ENCODE measurements at regions not wholly inside any gene's neighbourhood (a gene's known extent, or its start where the extent isn't known, plus 50 kb on each side); places are given as distances from the start of the nearest gene placed in this dataset.
"Not testable (repeated sequence)": the region's sequence is repeated elsewhere in the genome, so short reads cannot be mapped to it uniquely, and the experiment has no call there.

DNA sequence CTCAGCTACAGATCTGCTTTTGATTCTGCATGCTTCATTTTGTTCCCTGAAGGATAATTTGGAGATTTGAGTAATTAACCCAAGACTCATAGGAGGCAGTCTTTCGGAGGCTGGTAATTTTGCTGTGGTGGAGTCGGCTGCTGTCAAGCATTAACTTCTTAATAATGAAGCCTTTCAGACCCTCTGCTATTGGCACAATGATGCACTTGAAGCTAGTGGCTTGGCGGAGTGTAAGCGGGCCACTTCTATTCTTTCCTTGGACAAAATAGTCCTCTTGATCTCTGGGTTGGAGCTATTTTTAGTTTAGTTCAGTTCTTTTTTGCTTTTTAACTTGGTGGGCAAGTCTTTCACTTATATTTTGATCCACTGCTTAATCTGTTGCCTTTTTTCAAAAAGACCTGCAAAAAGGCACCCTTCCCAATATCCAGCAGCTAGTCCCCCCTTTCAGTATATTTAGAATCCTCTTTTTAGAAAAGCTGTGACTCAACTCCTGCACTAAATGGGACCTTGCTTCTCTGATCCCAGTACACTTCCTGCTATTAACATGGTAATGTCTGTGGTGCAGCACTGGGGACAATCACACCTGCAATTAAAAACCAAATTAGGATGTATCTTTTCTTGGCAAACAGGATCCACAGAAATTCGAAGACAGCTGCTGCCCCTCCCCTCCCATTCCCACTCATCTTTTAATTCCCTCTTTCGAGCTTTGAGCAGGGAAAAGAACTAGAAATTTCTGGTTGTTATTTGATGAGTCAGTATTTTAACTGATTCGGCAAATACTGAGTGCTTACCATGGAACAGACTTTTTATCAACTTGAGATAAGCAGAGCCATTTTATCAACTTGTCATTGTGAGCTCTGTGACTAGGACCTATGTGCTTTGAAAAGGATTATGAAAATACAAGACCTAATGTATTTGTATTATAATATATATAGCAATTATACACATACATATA, 169.4 kb upstream of the ANKRD55 start:
- no peak overlapping the region for H3K27ac ChIP-seq
- H3K27me3 ChIP-seq: no peaks in the 10 kb centered on the region
- intact Hi-C loops (cut with DNase I; ENCODE audit: low total_unique reads): no loop called here
- H3K4me1 ChIP-seq: no peaks in the 10 kb centered on the region
- no peak for TF ChIP-seq POLR2A (IDR thresholded peaks at IDR 0.05)
- TF ChIP-seq CTCF (IDR thresholded peaks at IDR 0.05): no peak
- H3K36me3 ChIP-seq: no peaks in the 10 kb centered on the region
- no peak overlapping the region for H3K4me3 ChIP-seq
- H3K9me3 ChIP-seq: no peaks in the 10 kb centered on the region
- DNase-seq: no peak

DNA sequence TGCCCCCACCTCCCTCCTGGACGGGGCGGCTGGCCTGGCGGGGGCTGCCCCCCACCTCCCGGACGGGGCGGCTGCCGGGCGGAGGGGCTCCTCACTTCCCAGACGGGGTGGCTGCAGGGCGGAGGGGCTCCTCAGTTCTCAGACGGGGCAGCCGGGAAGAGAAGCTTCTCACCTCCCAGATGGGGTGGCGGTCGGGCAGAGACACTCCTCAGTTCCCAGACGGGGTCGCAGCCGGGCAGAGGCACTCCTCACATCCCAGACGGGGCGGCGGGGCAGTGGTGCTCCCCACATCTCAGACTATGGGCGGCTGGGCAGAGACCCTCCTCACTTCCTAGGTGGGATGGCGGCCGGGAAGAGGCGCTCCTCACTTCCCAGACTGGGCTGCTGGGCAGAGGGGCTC, 164.7 kb upstream of the ANKRD55 start:
- DNase-seq; H3K27ac ChIP-seq; H3K9me3 ChIP-seq; intact Hi-C loops (cut with DNase I; ENCODE audit: low total_unique reads); H3K4me1 ChIP-seq; H3K4me3 ChIP-seq; H3K27me3 ChIP-seq; H3K36me3 ChIP-seq: not testable (repeated sequence)

DNA sequence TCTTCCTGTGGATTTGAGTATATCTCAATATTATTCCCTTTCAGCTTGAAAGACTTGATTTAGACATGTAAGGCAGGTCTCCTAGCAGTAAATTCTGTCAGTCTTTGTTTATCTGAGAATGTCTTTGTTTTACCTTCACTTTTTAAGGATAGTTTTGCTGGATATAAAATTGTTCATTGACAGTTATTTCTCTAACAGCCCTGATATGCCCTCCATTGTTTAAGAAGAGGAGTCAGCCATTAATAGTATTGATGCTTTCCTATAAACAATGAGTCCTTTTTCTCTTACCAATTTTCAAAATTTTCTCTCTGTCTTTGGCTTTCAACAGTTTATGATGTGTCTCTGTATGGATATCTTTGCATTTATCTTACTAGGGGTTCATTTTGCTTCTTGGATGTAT, 163.5 kb upstream of the ANKRD55 start:
- Histone ChIP-seq H3K4me3 (no peak overlapping the region), H3K36me3 (no peaks in the 10 kb centered on the region), H3K27ac (no peak overlapping the region), H3K9me3 (peaks cover 0 to 8% of the 10 kb centered on the region in 2 donors), H3K4me1 (no peaks in the 10 kb centered on the region), H3K27me3 (no peaks in the 10 kb centered on the region)
- TF ChIP-seq CTCF (IDR thresholded peaks at IDR 0.05) (no peak), POLR2A (IDR thresholded peaks at IDR 0.05) (no peak)
- no peak for DNase-seq
- intact Hi-C loops (cut with DNase I; ENCODE audit: low total_unique reads): no loop called here

- DNase-seq: no peak
Observed at GRCh38 chr5:56389261-56389660, 156.1 kb upstream of the ANKRD55 start.

GRCh38 chr5:56388229-56388985, 155.3 kb upstream of the ANKRD55 start:
- intact Hi-C loops (cut with DNase I; ENCODE audit: low total_unique reads): no loop called here
- Histone ChIP-seq H3K27me3 (no peaks in the 10 kb centered on the region), H3K4me1 (no peaks in the 10 kb centered on the region), H3K27ac (no peak overlapping the region), H3K9me3 (no peaks in the 10 kb centered on the region), H3K36me3 (no peaks in the 10 kb centered on the region), H3K4me3 (no peak overlapping the region)
- TF ChIP-seq POLR2A (IDR thresholded peaks at IDR 0.05) (no peak), CTCF (IDR thresholded peaks at IDR 0.05) (no peak)
- no peak for DNase-seq

More at GRCh38 chr5:56389261-56389660, 156.1 kb upstream of the ANKRD55 start:
- H3K4me1 ChIP-seq: no peaks in the 10 kb centered on the region
- H3K27ac ChIP-seq: no peak overlapping the region
- intact Hi-C loops (cut with DNase I; ENCODE audit: low total_unique reads): no loop called here
- no peak for TF ChIP-seq POLR2A (IDR thresholded peaks at IDR 0.05)
- TF ChIP-seq CTCF (IDR thresholded peaks at IDR 0.05): no peak
- H3K4me3 ChIP-seq: no peak overlapping the region
- no peaks in the 10 kb centered on the region for H3K9me3 ChIP-seq
- H3K36me3 ChIP-seq: no peaks in the 10 kb centered on the region
- H3K27me3 ChIP-seq: no peaks in the 10 kb centered on the region

Measured in uterus (tissue), 3 donors.